PC-9 (cell line): ENCODE measurements at regions not wholly inside any gene's neighbourhood (a gene's known extent, or its start where the extent isn't known, plus 50 kb on each side); places are given as distances from the start of the nearest gene placed in this dataset.

ENCODE experiments used
- CTCF ChIP-seq: fragments of 200-600 bp; sonication (generic); conservative IDR thresholded peaks from 2 replicates; pipeline ENCODE4 v1.6.1; 2017; ENCODE audit warnings: mixed run types, antibody characterized with exemption, mild to moderate bottlenecking, moderate library complexity
- EZH2 ChIP-seq: fragments of 200-600 bp; sonication (generic); IDR thresholded peaks from 2 replicates; pipeline ENCODE4 v1.8.0; 2017; ENCODE audit warnings: antibody characterized with exemption, low read depth

- TF ChIP-seq EZH2 (no peak), CTCF (no peak)
Measured at GRCh38 chr6:10174056-10174455, 240.8 kb downstream of the TFAP2A start.
